GM18870 (cell line): ENCODE measurements at regions not wholly inside any gene's neighbourhood (a gene's known extent, or its start where the extent isn't known, plus 50 kb on each side); places are given as distances from the start of the nearest gene placed in this dataset.
"Not testable (repeated sequence)": the region's sequence is repeated elsewhere in the genome, so short reads cannot be mapped to it uniquely, and the experiment has no call there.

Experiments used
- ATAC-seq: cut with Tn5 transposase; IDR thresholded peaks from one replicate; pipeline ENCODE4 v1.9.1; 2021; ENCODE audit warnings: moderate library complexity; ENCODE audit not compliant: unreplicated experiment

- no peak for ATAC-seq
Observed at GRCh38 chr10:78465431-78465830, 431.8 kb downstream of the RPS24 start.

- no peak for ATAC-seq
Observed at GRCh38 chr10:78467496-78468106, 433.9 kb downstream of the RPS24 start.

GRCh38 chr10:78468731-78469130, 435.1 kb downstream of the RPS24 start:
- not testable (repeated sequence) for ATAC-seq

GRCh38 chr10:78470267-78471103, 436.8 kb downstream of the RPS24 start:
- no peak for ATAC-seq

GRCh38 chr10:78471326-78471722, 437.7 kb downstream of the RPS24 start:
- ATAC-seq, result no peak

GRCh38 chr10:78471723-78472550, 438.3 kb downstream of the RPS24 start:
- ATAC-seq, result no peak

- no peak for ATAC-seq
Observed at GRCh38 chr10:78472551-78472890, 438.9 kb downstream of the RPS24 start.

GRCh38 chr10:78473006-78473405, 439.3 kb downstream of the RPS24 start:
- no peak for ATAC-seq

GRCh38 chr10:78474743-78475142, 441.1 kb downstream of the RPS24 start:
- ATAC-seq, result no peak

- ATAC-seq, result no peak
Observed at GRCh38 chr10:78475437-78475836, 441.8 kb downstream of the RPS24 start.

- no peak for ATAC-seq
Observed at GRCh38 chr10:78476156-78476555, 442.5 kb downstream of the RPS24 start.

- no peak for ATAC-seq
Observed at GRCh38 chr10:78476844-78477243, 443.2 kb downstream of the RPS24 start.

- no peak for ATAC-seq
Observed at GRCh38 chr10:78478919-78479318, 445.3 kb downstream of the RPS24 start.

GRCh38 chr10:78479467-78479866, 445.8 kb downstream of the RPS24 start:
- no peak for ATAC-seq

GRCh38 chr10:78481842-78482241, 448.2 kb downstream of the RPS24 start:
- ATAC-seq, result no peak

- no peak for ATAC-seq
Observed at GRCh38 chr10:78483641-78484040, 450.0 kb downstream of the RPS24 start.

GRCh38 chr10:78489034-78489433, 455.4 kb downstream of the RPS24 start:
- ATAC-seq, result no peak

GRCh38 chr10:78491812-78492211, 458.1 kb downstream of the RPS24 start:
- no peak for ATAC-seq

GRCh38 chr10:78492424-78492823, 458.8 kb downstream of the RPS24 start:
- ATAC-seq, result no peak

- ATAC-seq, result no peak
Observed at GRCh38 chr10:78494179-78494578, 460.5 kb downstream of the RPS24 start.

- no peak for ATAC-seq
Observed at GRCh38 chr10:78502210-78502936, 468.7 kb downstream of the RPS24 start.
